ENCODE measurements at regions not wholly inside any gene's neighbourhood (a gene's known extent, or its start where the extent isn't known, plus 50 kb on each side); places are given as distances from the start of the nearest gene placed in this dataset.

GRCh38 chr1:4298361-4299083 lies 355.9 kb upstream of the AJAP1 start:
- TF ChIP-seq POLR2A (IDR thresholded peaks at IDR 0.05; ENCODE audit: low read length) (no peak), GATA1 (IDR thresholded peaks at IDR 0.05; ENCODE audit: low read depth, low read length) (no peak)

All from erythroblast (primary cell).